T-helper 2 cell treated with Interferon-gamma antibody and Interleukin-4, amounts not matched to agents 5 μg/mL and 100 μg/mL, for 36 hours (primary cell): ENCODE measurements at regions not wholly inside any gene's neighbourhood (a gene's known extent, or its start where the extent isn't known, plus 50 kb on each side); places are given as distances from the start of the nearest gene placed in this dataset.

Experiments used
- DNase-seq: peaks from one replicate; pipeline ENCODE4 v3.0.0; 2021; ENCODE audit warnings: low spot score
- H3K27ac Mint-ChIP-seq: one replicate; pipeline ENCODE4 v1.8.0; 2021; ENCODE audit warnings: mild to moderate bottlenecking, mixed read lengths
- H3K27me3 Mint-ChIP-seq: one replicate; pipeline ENCODE4 v1.8.0; 2021; ENCODE audit warnings: low read depth, mixed read lengths
- H3K36me3 Mint-ChIP-seq: one replicate; pipeline ENCODE4 v1.8.0; 2021; ENCODE audit warnings: low read depth, mixed read lengths
- H3K4me1 Mint-ChIP-seq: one replicate; pipeline ENCODE4 v1.8.0; 2021; ENCODE audit warnings: low read depth, mixed read lengths
- H3K4me3 Mint-ChIP-seq: one replicate; pipeline ENCODE4 v1.8.0; 2022; ENCODE audit warnings: mild to moderate bottlenecking, moderate library complexity, mixed read lengths
- H3K9me3 Mint-ChIP-seq: one replicate; pipeline ENCODE4 v1.8.0; 2021; ENCODE audit warnings: mixed read lengths

GRCh38 chr14:34220378-34220706 lies 241.7 kb downstream of the SPTSSA start:
- H3K27me3 Mint-ChIP-seq = peaks cover 23% of the 10 kb centered on the region
- no peak overlapping the region for H3K27ac Mint-ChIP-seq
- H3K9me3 Mint-ChIP-seq = no peaks in the 10 kb centered on the region
- no peak overlapping the region for H3K4me3 Mint-ChIP-seq
- DNase-seq = no peak
- peaks cover 12% of the 10 kb centered on the region for H3K4me1 Mint-ChIP-seq
- peaks cover 2% of the 10 kb centered on the region for H3K36me3 Mint-ChIP-seq

- H3K27ac Mint-ChIP-seq = no peak overlapping the region
- no peak for DNase-seq
- no peak overlapping the region for H3K4me3 Mint-ChIP-seq
- H3K9me3 Mint-ChIP-seq = no peaks in the 10 kb centered on the region
- peaks cover 27% of the 10 kb centered on the region for H3K27me3 Mint-ChIP-seq
- H3K4me1 Mint-ChIP-seq = peaks cover 12% of the 10 kb centered on the region
- H3K36me3 Mint-ChIP-seq = peaks cover 2% of the 10 kb centered on the region
Observed at GRCh38 chr14:34219661-34220377, 242.2 kb downstream of the SPTSSA start.

GRCh38 chr14:34218881-34219280 lies 243.2 kb downstream of the SPTSSA start:
- H3K4me1 Mint-ChIP-seq = peaks cover 12% of the 10 kb centered on the region
- H3K4me3 Mint-ChIP-seq = no peak overlapping the region
- H3K9me3 Mint-ChIP-seq = no peaks in the 10 kb centered on the region
- peaks cover 2% of the 10 kb centered on the region for H3K36me3 Mint-ChIP-seq
- no peak overlapping the region for H3K27ac Mint-ChIP-seq
- peaks cover 29% of the 10 kb centered on the region for H3K27me3 Mint-ChIP-seq
- no peak for DNase-seq

DNA sequence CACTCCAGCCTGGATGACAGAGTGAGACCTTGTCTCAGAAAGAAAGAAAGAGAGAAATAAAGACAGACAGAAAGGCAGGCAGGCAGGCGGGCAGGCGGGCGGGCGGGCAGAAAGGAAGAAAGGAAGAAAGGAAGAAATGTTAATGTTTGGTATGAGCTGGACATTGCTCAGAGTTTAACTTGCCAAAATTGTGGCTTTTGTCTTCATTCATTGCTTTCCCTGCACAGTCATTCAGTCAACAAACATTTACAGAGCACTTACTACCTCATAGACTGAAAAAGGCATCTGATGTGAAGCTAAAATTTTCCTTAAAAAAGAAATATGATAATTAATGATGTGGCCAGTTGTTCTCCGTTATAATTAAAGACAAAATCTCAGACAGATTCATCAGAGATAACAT lies 247.1 kb downstream of the SPTSSA start:
- Mint-ChIP-seq H3K4me3 (no peak overlapping the region), H3K27ac (no peak overlapping the region), H3K4me1 (peaks cover 26% of the 10 kb centered on the region), H3K27me3 (peaks cover 43% of the 10 kb centered on the region), H3K9me3 (no peaks in the 10 kb centered on the region), H3K36me3 (peaks cover 2% of the 10 kb centered on the region)
- DNase-seq = no peak

GRCh38 chr14:34213332-34213731 lies 248.7 kb downstream of the SPTSSA start:
- Mint-ChIP-seq H3K4me1 (peaks cover 23% of the 10 kb centered on the region), H3K9me3 (no peaks in the 10 kb centered on the region), H3K4me3 (peak overlapping the region; percentile 22), H3K36me3 (peaks cover 2% of the 10 kb centered on the region), H3K27ac (no peak overlapping the region), H3K27me3 (peaks cover 53% of the 10 kb centered on the region)
- no peak for DNase-seq

DNA sequence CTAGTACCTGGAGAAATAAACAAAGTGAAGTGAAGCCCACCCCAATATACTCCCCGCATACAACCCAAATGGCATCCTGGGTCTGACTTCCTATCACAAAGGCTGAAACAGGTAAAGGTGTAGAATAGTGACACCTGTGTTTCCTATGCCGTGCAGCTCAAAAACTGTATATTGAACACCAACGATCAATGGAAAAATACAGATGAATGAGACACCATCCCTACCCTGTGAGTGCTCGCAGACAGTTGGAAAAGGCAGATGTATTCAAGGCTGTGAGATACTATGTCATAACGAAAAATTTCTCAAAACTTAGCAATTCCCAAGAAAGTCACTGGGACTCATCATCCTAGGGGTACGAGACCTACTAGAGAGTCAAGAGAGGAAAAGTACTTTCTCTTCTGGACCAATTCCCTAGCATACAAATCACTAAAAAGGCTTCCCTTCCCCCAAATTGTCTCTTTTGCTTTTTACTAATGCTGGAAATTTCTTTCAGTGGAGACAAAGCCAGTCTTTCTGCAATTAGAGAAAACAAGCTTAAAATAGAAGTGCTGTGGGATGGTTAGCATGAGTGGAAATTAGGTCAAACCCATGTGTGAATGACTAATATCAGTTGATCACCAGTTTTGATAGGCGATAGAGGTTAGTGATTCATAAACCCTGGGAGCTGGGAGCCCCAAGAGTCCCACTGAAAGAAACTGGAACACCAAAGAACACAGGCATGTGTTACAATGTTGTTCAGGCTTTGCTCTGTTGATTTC lies 249.7 kb downstream of the SPTSSA start:
- no peaks in the 10 kb centered on the region for H3K36me3 Mint-ChIP-seq
- H3K4me1 Mint-ChIP-seq = peaks cover 23% of the 10 kb centered on the region
- no peaks in the 10 kb centered on the region for H3K9me3 Mint-ChIP-seq
- DNase-seq = peak; percentile 29
- peak overlapping the region; percentile 35 for H3K4me3 Mint-ChIP-seq
- no peak overlapping the region for H3K27ac Mint-ChIP-seq
- H3K27me3 Mint-ChIP-seq = peaks cover 50% of the 10 kb centered on the region

DNA sequence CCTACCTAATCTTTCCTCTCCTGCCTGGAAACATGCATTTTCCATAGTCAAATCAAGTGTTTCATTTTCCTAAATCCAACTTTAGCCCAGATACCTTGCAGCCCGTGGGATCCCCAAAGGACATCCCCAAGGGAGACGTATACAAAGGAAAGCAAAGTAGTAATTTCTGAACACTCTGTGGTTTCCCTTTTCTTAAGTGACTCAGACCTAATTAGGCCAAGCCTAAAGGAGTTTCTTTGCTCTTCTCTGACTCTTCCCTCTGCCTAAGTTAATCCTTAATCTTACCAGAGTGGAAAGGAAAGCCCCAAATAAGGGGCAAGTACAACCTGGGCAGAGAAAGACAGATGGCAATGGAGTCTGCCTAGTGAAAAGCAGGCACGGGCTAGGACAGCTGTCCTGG lies 250.3 kb downstream of the SPTSSA start:
- H3K27ac Mint-ChIP-seq = no peak overlapping the region
- no peaks in the 10 kb centered on the region for H3K36me3 Mint-ChIP-seq
- peaks cover 23% of the 10 kb centered on the region for H3K4me1 Mint-ChIP-seq
- peak; percentile 15 for DNase-seq
- H3K9me3 Mint-ChIP-seq = no peaks in the 10 kb centered on the region
- H3K4me3 Mint-ChIP-seq = peak overlapping the region; percentile 35
- H3K27me3 Mint-ChIP-seq = peaks cover 50% of the 10 kb centered on the region

DNA sequence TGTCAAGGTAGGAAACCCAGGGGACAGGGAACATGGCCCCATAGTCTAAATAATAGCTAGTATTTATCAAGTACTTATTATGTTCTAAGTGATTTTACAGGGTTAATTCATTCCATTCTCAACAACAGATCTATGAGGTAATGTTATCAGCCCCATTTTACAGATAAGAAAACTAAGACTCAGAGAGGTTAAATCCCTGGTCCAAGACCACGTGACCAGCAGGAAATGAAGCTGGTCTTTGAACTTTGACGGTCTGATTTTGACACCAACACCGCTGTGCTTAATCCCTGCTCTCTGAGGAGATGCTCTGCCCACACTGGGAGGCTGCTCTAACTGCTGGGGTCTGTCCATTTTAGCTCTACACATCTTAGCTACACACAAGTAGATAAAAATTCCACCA lies 253.5 kb downstream of the SPTSSA start:
- H3K4me3 Mint-ChIP-seq = no peak overlapping the region
- H3K36me3 Mint-ChIP-seq = peaks cover 4% of the 10 kb centered on the region
- DNase-seq = no peak
- peaks cover 44% of the 10 kb centered on the region for H3K27me3 Mint-ChIP-seq
- H3K4me1 Mint-ChIP-seq = peaks cover 23% of the 10 kb centered on the region
- H3K27ac Mint-ChIP-seq = no peak overlapping the region
- H3K9me3 Mint-ChIP-seq = peaks cover 17% of the 10 kb centered on the region

DNA sequence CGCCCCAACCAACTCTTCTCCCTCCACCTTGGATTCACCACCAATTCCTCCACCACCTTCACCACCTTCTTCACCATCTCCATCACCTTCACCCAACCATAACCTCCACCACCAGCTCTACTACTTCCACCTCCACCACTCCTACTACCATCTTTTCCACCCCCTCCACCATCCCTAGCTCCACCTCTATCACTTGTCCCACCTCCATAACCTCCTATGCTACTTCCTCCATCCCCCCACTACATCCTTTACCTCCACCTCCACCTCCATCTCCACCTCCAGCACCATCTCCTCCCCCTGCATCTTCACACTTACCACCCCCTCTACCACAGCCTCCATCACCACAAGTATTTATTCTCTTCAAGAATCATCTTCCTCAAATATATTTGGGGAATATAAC lies 254.9 kb upstream of the EGLN3 start:
- Mint-ChIP-seq H3K4me3 (no peak overlapping the region), H3K27ac (no peak overlapping the region), H3K4me1 (peaks cover 17% of the 10 kb centered on the region), H3K36me3 (peaks cover 4% of the 10 kb centered on the region), H3K27me3 (peaks cover 27% of the 10 kb centered on the region), H3K9me3 (peaks cover 17% of the 10 kb centered on the region)
- DNase-seq = no peak

DNA sequence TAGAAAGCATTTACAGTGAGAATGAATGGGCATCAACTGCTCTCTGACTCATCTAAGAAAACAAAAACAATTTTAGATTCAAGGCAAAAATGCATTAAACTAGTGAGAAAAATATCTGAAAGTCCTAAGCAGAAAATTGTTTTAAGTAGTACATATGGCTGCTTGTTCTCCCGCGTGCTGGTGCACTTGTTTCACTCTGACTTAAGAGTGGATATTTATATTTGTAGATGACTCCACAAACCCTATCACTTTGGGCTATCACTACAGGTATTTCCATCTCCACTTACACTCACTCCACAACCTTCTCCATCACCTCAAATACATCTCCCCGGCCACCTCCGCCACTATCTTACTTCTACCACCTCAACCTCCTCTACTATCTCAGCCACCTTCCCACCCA lies 253.9 kb upstream of the EGLN3 start:
- DNase-seq = no peak
- H3K27me3 Mint-ChIP-seq = peaks cover 19% of the 10 kb centered on the region
- H3K9me3 Mint-ChIP-seq = peaks cover 17% of the 10 kb centered on the region
- peaks cover 20% of the 10 kb centered on the region for H3K4me1 Mint-ChIP-seq
- peaks cover 4% of the 10 kb centered on the region for H3K36me3 Mint-ChIP-seq
- H3K4me3 Mint-ChIP-seq = no peak overlapping the region
- no peak overlapping the region for H3K27ac Mint-ChIP-seq

DNA sequence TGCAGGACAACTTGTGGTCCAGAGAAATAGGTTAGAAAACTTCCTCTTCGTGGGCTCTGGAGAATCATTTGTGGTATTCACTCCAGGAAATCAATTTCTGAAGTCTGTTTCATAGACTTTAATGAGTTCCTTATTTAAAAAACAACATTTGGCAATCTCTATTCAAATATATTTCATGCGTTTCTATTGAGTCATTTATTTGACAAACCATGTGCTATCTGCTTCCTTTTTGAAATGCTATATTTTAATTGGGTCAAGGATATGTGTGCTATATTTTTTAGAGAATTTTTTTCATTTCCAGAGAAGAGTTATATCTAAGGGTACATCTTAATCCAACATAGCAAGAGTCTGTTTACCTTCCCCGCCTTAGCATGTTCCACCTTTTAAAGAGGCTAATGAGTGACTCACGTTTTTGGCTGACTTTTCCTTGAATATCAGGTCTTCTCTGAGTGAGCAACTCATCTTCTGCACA lies 252.4 kb upstream of the EGLN3 start:
- no peak for DNase-seq
- Mint-ChIP-seq H3K36me3 (peaks cover 4% of the 10 kb centered on the region), H3K4me3 (no peak overlapping the region), H3K4me1 (peaks cover 28% of the 10 kb centered on the region), H3K27me3 (peaks cover 7% of the 10 kb centered on the region), H3K9me3 (peaks cover 17% of the 10 kb centered on the region), H3K27ac (no peak overlapping the region)

DNA sequence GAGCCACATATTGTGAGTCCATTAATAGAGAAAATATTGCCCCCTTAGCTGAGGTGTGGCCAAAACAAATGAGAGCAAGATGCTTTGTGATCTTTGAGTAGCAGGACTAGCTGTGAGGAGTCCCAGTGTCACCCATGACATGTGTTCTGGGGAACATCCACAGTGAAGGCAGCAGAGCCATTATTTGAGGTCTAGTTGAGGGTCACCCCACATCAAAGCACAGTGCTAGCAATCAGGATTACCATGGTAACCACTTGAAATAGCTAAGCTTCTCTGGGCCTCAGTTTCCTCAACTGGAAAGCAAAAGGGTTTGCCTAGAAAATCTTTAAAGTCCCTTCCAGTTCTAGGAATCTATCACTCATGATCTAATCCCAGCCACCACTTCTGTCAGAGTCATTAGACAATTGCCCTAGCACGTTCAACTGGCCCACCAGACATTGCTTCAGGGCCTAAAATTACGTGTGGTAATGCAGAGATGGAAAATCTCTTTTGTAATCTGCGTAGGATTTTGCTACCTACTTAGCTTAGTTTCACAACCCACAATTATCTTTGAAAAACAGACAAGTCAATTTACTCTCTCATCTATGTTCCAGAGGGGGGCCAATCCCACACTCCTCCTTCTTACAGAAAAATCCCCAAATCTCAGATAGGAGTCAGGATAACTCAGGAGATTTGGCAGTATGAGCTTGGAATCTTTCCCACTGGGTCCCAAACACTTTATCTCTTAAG lies 251.2 kb upstream of the EGLN3 start:
- Mint-ChIP-seq H3K9me3 (peaks cover 17% of the 10 kb centered on the region), H3K4me1 (peaks cover 28% of the 10 kb centered on the region), H3K36me3 (peaks cover 4% of the 10 kb centered on the region), H3K27me3 (peaks cover 13% of the 10 kb centered on the region), H3K4me3 (no peak overlapping the region), H3K27ac (no peak overlapping the region)
- DNase-seq = peak; percentile 25

DNA sequence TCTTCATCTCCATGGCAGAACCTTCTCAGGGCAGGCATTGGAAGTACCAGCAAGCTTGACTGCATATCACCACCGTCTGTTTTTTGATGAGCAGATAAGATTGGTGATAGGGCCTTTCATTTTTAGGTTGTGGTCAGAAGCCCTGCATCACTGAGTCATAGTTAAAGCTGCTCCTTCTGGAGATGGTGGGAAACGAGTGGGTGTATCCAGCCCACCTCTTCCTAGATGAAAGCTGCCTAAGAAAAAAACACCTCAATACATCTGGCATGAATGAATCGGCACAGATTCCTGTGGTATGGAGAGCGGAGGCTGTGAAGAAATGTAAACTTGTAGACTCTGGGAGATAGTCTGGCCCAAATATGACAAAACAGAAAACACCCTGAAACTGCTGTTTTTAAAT lies 248.7 kb upstream of the EGLN3 start:
- peak; percentile 77 for DNase-seq
- Mint-ChIP-seq H3K4me1 (peaks cover 28% of the 10 kb centered on the region), H3K27me3 (peaks cover 14% of the 10 kb centered on the region), H3K9me3 (peaks cover 3% of the 10 kb centered on the region), H3K4me3 (peak overlapping the region; percentile 40), H3K36me3 (no peaks in the 10 kb centered on the region), H3K27ac (no peak overlapping the region)

DNA sequence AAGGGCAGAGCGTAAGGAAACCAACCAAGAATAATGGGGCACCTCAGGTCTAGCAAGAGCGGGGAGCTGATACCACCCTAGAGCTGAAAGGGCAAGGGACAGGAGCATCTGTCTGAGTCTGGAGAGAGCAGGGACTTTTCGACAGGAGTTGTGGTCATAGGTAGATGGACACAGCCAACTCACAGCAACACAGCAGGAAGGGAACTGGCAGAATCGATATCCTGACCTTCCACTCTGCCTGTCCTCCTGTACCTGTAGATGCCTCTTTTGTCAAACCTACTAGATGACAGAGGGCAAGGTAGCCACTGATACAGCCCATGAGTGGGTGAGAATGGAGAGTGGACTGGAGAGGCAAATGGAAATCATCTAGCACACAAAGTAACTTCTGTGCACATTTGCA lies 247.2 kb upstream of the EGLN3 start:
- Mint-ChIP-seq H3K27ac (no peak overlapping the region), H3K4me1 (peaks cover 27% of the 10 kb centered on the region), H3K9me3 (peaks cover 7% of the 10 kb centered on the region)

More for the DNA sequence above, 247.2 kb upstream of the EGLN3 start:
- Mint-ChIP-seq H3K36me3 (no peaks in the 10 kb centered on the region), H3K27me3 (peaks cover 14% of the 10 kb centered on the region), H3K4me3 (no peak overlapping the region)
- no peak for DNase-seq
